PC-9 (cell line): ENCODE measurements at regions not wholly inside any gene's neighbourhood (a gene's known extent, or its start where the extent isn't known, plus 50 kb on each side); places are given as distances from the start of the nearest gene placed in this dataset.

Experiments
- BruUV-seq: library from RNA; stranded (reverse); fragments of 400-500 nt; replicated peaks from 2 replicates; lab custom pipeline; 2021; lab: Mats Ljungman, UMichigan
- CTCF ChIA-PET: fragments of 300-600 bp; sonication (Branson Sonifier 250); formaldehyde crosslinking; loops from one replicate; lab custom pipeline; 2022; ENCODE audit warnings: antibody characterized with exemption; lab: Charles Lee
- POLR2A ChIA-PET: fragments of 300-600 bp; sonication (Branson Sonifier 250); formaldehyde crosslinking; loops from one replicate; lab custom pipeline; 2022; ENCODE audit warnings: antibody characterized with exemption; ENCODE audit not compliant: unreplicated experiment; lab: Charles Lee
- DNase-seq, 2 experiments: peaks; one replicate each; pipeline versions ENCODE4 v3.0.0 to v3.0.0-alpha.2; 2015 to 2022; ENCODE audit warnings: mixed read lengths in 1 of 2
- H2AFZ ChIP-seq: fragments of 200-600 bp; sonication (generic); 2 replicates; pipeline ENCODE4 v1.8.1; 2017; ENCODE audit warnings: antibody characterized with exemption
- H3F3A ChIP-seq: fragments of 200-600 bp; sonication (generic); 2 replicates; pipeline ENCODE4 v1.8.1; 2017; ENCODE audit warnings: antibody characterized with exemption, mild to moderate bottlenecking, low read depth; ENCODE audit not compliant: insufficient read depth
- H3K27ac ChIP-seq: fragments of 200-600 bp; sonication (generic); 2 replicates; pipeline ENCODE4 v1.6.1; 2016; ENCODE audit warnings: mixed run types
- H3K27me3 ChIP-seq: fragments of 200-600 bp; sonication (generic); 2 replicates; pipeline ENCODE4 v1.6.1; 2016; ENCODE audit warnings: low read depth, mixed run types; ENCODE audit not compliant: insufficient read depth
- H3K36me3 ChIP-seq: fragments of 200-600 bp; sonication (generic); 2 replicates; pipeline ENCODE4 v1.6.1; 2016; ENCODE audit warnings: low read depth, mixed run types
- H3K4me1 ChIP-seq: fragments of 200-600 bp; sonication (generic); replicated peaks from 2 replicates; pipeline ENCODE4 v1.6.1; 2016; ENCODE audit warnings: mixed run types; ENCODE audit not compliant: insufficient read depth
- H3K4me2 ChIP-seq: fragments of 200-600 bp; sonication (generic); 2 replicates; pipeline ENCODE4 v1.6.1; 2017; ENCODE audit warnings: mixed run types
- H3K4me3 ChIP-seq: fragments of 200-600 bp; sonication (generic); 2 replicates; pipeline ENCODE4 v1.6.1; 2016; ENCODE audit warnings: mixed run types
- H3K79me2 ChIP-seq: fragments of 200-600 bp; sonication (generic); 2 replicates; pipeline ENCODE4 v1.6.1; 2017; ENCODE audit warnings: low read depth, mixed run types
- H3K9me2 ChIP-seq: fragments of 200-600 bp; sonication (generic); 2 replicates; pipeline ENCODE4 v1.8.1; 2017; ENCODE audit warnings: mild to moderate bottlenecking; ENCODE audit not compliant: insufficient read depth
- H3K9me3 ChIP-seq: fragments of 200-600 bp; sonication (generic); 2 replicates; pipeline ENCODE4 v1.8.1; 2016; ENCODE audit warnings: low read depth; ENCODE audit not compliant: insufficient read depth
- H4K20me1 ChIP-seq: fragments of 200-600 bp; sonication (generic); 2 replicates; pipeline ENCODE4 v1.8.1; 2017; ENCODE audit not compliant: insufficient read depth
- EZH2 ChIP-seq: fragments of 200-600 bp; sonication (generic); IDR thresholded peaks from 2 replicates; pipeline ENCODE4 v1.8.0; 2017; ENCODE audit warnings: antibody characterized with exemption, low read depth
- intact Hi-C: fragments of 100-400 bp; cut with micrococcal nuclease; formaldehyde crosslinking; loops from one replicate; pipeline ENCODE4 v1.10.0; 2022; ENCODE audit not compliant: unreplicated experiment
- TF ChIP-seq, protein P1 (sequence below): fragments of 200-600 bp; sonication (generic); conservative IDR thresholded peaks from 2 replicates; pipeline ENCODE4 v1.6.1; 2017; ENCODE audit warnings: mixed run types, antibody characterized with exemption, mild to moderate bottlenecking, moderate library complexity

DNA sequence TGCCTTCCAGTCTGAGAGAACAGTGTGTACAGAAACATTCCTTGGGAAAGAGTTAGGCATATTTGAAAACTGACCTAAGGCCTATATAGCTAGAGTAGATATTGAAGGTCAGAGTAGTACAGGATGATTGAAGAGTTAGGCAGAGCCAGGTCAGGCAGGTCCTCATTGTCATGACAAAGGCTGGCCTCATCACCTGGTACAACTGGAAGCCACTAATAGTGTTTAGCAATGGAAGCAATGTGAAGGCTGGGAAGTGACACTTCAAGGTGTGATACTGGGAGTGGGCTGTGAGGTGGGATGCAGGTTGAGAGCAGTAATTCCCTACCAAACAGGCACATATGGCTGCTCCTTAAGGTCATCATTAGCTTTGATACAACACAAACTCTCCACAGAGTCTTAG lies 123.6 kb upstream of the CCNH start:
- no peak for DNase-seq
- no peak overlapping the region for H2AFZ ChIP-seq
- H3K27me3 ChIP-seq: no peaks in the 10 kb centered on the region
- no peak overlapping the region for H3K4me3 ChIP-seq
- no peaks in the 10 kb centered on the region for H3K9me2 ChIP-seq
- H3F3A ChIP-seq: no peaks in the 10 kb centered on the region
- intact Hi-C loops: no loop called here
- H4K20me1 ChIP-seq: no peaks in the 10 kb centered on the region
- no peaks in the 10 kb centered on the region for H3K79me2 ChIP-seq
- H3K4me1 ChIP-seq: no peaks in the 10 kb centered on the region
- no peak overlapping the region for H3K27ac ChIP-seq
- H3K36me3 ChIP-seq: no peaks in the 10 kb centered on the region
- H3K4me2 ChIP-seq: no peak overlapping the region
- CTCF ChIA-PET: no interaction called here
- no peaks in the 10 kb centered on the region for H3K9me3 ChIP-seq
- BruUV-seq: no TSS peak
- POLR2A ChIA-PET: no interaction called here
- TF ChIP-seq EZH2: no peak
- TF ChIP-seq, protein P1, sequence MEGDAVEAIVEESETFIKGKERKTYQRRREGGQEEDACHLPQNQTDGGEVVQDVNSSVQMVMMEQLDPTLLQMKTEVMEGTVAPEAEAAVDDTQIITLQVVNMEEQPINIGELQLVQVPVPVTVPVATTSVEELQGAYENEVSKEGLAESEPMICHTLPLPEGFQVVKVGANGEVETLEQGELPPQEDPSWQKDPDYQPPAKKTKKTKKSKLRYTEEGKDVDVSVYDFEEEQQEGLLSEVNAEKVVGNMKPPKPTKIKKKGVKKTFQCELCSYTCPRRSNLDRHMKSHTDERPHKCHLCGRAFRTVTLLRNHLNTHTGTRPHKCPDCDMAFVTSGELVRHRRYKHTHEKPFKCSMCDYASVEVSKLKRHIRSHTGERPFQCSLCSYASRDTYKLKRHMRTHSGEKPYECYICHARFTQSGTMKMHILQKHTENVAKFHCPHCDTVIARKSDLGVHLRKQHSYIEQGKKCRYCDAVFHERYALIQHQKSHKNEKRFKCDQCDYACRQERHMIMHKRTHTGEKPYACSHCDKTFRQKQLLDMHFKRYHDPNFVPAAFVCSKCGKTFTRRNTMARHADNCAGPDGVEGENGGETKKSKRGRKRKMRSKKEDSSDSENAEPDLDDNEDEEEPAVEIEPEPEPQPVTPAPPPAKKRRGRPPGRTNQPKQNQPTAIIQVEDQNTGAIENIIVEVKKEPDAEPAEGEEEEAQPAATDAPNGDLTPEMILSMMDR: no peak

DNA sequence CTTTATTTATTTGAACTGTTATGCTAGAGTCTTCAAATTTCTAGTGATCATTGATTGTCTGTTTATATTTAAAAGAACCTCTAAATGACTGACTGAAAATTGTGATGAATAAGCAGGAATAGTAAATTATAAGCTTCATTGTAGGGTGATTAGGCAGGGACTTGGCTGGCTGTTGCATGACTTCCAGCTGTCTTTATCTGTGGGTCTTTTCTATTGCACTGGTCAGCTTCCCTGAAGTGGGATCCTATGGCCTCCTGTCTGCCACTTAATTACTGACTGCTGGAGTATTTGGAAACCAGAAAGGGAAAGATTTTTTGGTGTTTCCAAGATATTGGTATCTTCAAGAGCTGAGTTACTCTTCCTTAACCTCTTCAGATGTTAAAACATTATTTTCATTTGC lies 123.0 kb upstream of the CCNH start:
- Histone ChIP-seq H3K4me2 (no peak overlapping the region), H3K9me3 (no peaks in the 10 kb centered on the region), H2AFZ (no peak overlapping the region), H4K20me1 (no peaks in the 10 kb centered on the region), H3K27ac (no peak overlapping the region), H3K9me2 (no peaks in the 10 kb centered on the region), H3K27me3 (no peaks in the 10 kb centered on the region), H3K36me3 (no peaks in the 10 kb centered on the region), H3K4me3 (no peak overlapping the region), H3K4me1 (no peaks in the 10 kb centered on the region), H3F3A (no peaks in the 10 kb centered on the region), H3K79me2 (no peaks in the 10 kb centered on the region)
- ChIA-PET CTCF (no interaction called here), POLR2A (no interaction called here)
- no TSS peak for BruUV-seq
- no peak for TF ChIP-seq EZH2
- TF ChIP-seq, protein P1: no peak
- DNase-seq: no peak
- intact Hi-C loops: no loop called here

DNA sequence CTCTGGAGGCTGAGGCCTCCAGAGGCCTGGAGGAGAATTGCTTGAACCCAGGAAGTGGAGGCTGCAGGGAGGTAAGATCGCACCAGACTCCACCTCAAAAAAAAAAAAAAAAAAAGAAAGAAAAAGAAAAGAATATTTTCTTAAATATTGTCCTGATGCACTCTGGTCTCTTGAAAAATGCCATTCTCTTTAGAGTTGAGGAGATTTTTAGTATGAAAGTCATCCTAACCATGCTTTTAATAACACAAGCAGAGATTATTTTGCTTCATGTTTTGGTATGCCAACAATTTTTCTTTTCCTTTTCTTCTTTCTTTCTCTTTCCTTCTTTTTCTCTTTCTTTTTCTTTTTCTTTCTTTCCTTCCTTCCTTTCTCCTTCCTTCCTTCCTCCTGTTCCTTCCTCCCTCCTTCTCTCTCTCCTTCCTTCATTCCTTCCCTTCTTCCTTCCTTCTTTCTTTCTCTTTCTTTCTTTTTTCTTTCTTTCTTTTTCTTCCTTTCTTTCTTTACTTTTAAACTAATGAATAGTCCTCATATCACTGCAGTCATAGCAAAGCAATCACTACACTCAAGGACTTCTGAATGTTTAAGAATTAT lies 116.9 kb upstream of the CCNH start:
- POLR2A ChIA-PET: no interaction called here
- H3K4me3 ChIP-seq: no peak overlapping the region
- CTCF ChIA-PET: interaction anchor here (0.7 kb wide), 1 partner anchor 555 kb away, joined by 3 read pairs; no protein-coding TSS in a partner anchor
- H3K9me3 ChIP-seq: no peaks in the 10 kb centered on the region
- H3K27ac ChIP-seq: no peak overlapping the region
- H3K27me3 ChIP-seq: no peaks in the 10 kb centered on the region
- no peaks in the 10 kb centered on the region; the same call in 1 of the 2 replicates for H4K20me1 ChIP-seq
- H2AFZ ChIP-seq: no peak overlapping the region
- no peak for DNase-seq
- no peak overlapping the region for H3K4me2 ChIP-seq
- H3K4me1 ChIP-seq: no peaks in the 10 kb centered on the region
- no peaks in the 10 kb centered on the region for H3K9me2 ChIP-seq
- H3K36me3 ChIP-seq: no peaks in the 10 kb centered on the region
- BruUV-seq: no TSS peak
- intact Hi-C loops: no loop called here
- no peaks in the 10 kb centered on the region for H3F3A ChIP-seq
- TF ChIP-seq, protein P1: no peak
- no peak for TF ChIP-seq EZH2
- no peaks in the 10 kb centered on the region for H3K79me2 ChIP-seq
